ENCODE measurements at regions not wholly inside any gene's neighbourhood (a gene's known extent, or its start where the extent isn't known, plus 50 kb on each side); places are given as distances from the start of the nearest gene placed in this dataset.
"Not testable (repeated sequence)": the region's sequence is repeated elsewhere in the genome, so short reads cannot be mapped to it uniquely, and the experiment has no call there.

DNA sequence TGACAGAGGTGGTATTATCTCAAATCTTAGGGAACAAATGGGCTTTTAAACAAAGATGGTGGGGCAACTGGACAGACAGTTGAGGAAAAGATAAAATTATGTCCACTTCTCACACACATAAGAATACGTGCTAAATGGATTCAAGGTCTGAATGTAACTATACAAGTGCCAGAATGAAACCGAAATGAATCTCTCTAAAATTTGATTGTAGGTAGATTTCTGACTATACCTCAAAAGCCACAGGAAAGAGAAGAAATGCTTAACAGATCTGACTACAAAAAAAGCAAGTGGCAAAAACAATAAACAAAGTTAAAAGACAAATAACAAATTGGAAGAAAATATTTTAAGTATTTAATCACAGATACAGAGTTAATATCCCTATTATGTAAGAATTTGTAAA, 182.7 kb upstream of the OLIG3 start:
- H3K27ac Mint-ChIP-seq, result peak overlapping the region in 2 of 3 donors; percentile 53 to 76
- ATAC-seq (ENCODE audit: low read depth in 2 of 2) (peak in 1 of 2 donors; percentile 41), DNase-seq (peak in 2 of 3 donors; percentile 44 to 77)
- H3K4me1 Mint-ChIP-seq, result peaks cover 13 to 34% (median 24%) of the 10 kb centered on the region in 4 donors
- Histone ChIP-seq H3K36me3 (ENCODE audit: control insufficient read depth, insufficient read depth, low read length) (no peaks in the 10 kb centered on the region), H3K4me1 (ENCODE audit: control insufficient read depth, insufficient read depth, low read length, poor library complexity, severe bottlenecking) (peaks cover 21% of the 10 kb centered on the region), H3K27ac (ENCODE audit: insufficient read depth, low read length, poor library complexity, severe bottlenecking) (peak overlapping the region; percentile 70), H3K9me3 (ENCODE audit: control insufficient read depth in 2 of 2, low read length in 2 of 2) (no peaks in the 10 kb centered on the region), H3K4me3 (ENCODE audit: low read depth, low read length) (peak overlapping the region; percentile 76), H3K27me3 (ENCODE audit: control insufficient read depth, insufficient read depth, low read length) (peaks cover 2% of the 10 kb centered on the region)
- H3K9me3 Mint-ChIP-seq, result no peaks in the 10 kb centered on the region
- peaks cover 17% of the 10 kb centered on the region for H3K27me3 Mint-ChIP-seq
- no peaks in the 10 kb centered on the region for H3K36me3 Mint-ChIP-seq
- peak overlapping the region; percentile 46 to 81 (median 61) for H3K4me3 Mint-ChIP-seq

DNA sequence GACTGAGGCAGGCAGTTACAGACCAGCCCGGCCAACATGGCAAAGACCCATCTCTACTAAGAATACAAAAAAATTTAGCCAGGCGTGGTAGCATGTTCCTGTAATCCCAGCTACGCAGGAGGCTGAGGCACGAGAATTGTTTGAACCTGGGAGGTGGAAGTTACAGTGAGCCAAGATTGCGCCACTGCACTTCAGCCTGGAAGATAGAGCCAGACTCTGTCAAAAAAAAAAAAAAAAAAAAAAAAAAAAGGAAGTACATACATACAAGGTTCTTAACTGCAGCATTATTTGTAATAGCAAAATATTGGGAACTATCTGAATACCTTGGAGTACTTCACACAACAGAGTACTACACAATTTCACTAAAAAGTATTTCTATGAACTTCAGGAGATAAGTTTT, 183.5 kb upstream of the OLIG3 start:
- peaks cover 0 to 3% (median 0%) of the 10 kb centered on the region in 7 donors for H3K9me3 Mint-ChIP-seq
- Histone ChIP-seq H3K27me3 (ENCODE audit: control insufficient read depth, insufficient read depth, low read length) (peaks cover 1% of the 10 kb centered on the region), H3K9me3 (ENCODE audit: control insufficient read depth in 2 of 2, low read length in 2 of 2) (no peaks in the 10 kb centered on the region), H3K36me3 (ENCODE audit: control insufficient read depth, insufficient read depth, low read length) (no peaks in the 10 kb centered on the region), H3K4me3 (ENCODE audit: low read depth, low read length) (no peak overlapping the region), H3K27ac (ENCODE audit: insufficient read depth, low read length, poor library complexity, severe bottlenecking) (peak overlapping the region; percentile 70), H3K4me1 (ENCODE audit: control insufficient read depth, insufficient read depth, low read length, poor library complexity, severe bottlenecking) (peaks cover 21% of the 10 kb centered on the region)
- no peak for ATAC-seq (ENCODE audit: low read depth in 2 of 2)
- peak overlapping the region in 1 of 3 donors; percentile 57 for H3K27ac Mint-ChIP-seq
- no peaks in the 10 kb centered on the region for H3K36me3 Mint-ChIP-seq
- no peak overlapping the region for H3K4me3 Mint-ChIP-seq
- peaks cover 13 to 34% (median 24%) of the 10 kb centered on the region in 4 donors for H3K4me1 Mint-ChIP-seq
- no peak for DNase-seq
- peaks cover 14% of the 10 kb centered on the region for H3K27me3 Mint-ChIP-seq

DNA sequence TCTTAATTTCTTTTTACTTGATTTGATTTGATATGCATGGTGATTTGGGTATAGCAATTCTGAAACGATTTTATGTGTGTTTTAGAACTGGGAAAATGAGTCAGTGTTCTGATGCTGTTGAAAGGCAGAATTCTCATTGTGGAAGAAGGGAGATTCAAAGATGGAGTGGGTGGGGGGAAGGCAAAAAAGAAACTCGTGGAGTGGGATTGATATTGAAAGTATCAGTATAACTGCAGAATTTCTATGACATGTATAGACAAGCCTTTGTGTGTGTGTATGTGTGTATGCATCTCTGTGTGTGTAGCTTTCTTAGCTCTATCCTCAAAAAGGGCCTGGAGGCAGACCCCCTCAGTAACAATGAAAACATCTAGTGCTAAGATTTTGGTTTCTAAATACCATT, 184.3 kb upstream of the OLIG3 start:
- H3K4me3 ChIP-seq (ENCODE audit: low read depth, low read length), result no peak overlapping the region
- no peak overlapping the region for H3K27ac ChIP-seq (ENCODE audit: insufficient read depth, low read length, poor library complexity, severe bottlenecking)
- H3K4me1 ChIP-seq (ENCODE audit: control insufficient read depth, insufficient read depth, low read length, poor library complexity, severe bottlenecking), result peaks cover 21% of the 10 kb centered on the region
- DNase-seq, result no peak
- Mint-ChIP-seq H3K4me1 (peaks cover 13 to 34% (median 24%) of the 10 kb centered on the region in 4 donors), H3K4me3 (peak overlapping the region in 1 of 4 donors; percentile 1), H3K27me3 (peaks cover 20% of the 10 kb centered on the region), H3K36me3 (no peaks in the 10 kb centered on the region), H3K27ac (peak overlapping the region in 2 of 3 donors; percentile 20), H3K9me3 (peaks cover 0 to 3% (median 0%) of the 10 kb centered on the region in 7 donors)
- no peaks in the 10 kb centered on the region for H3K36me3 ChIP-seq (ENCODE audit: control insufficient read depth, insufficient read depth, low read length)
- no peak for ATAC-seq (ENCODE audit: low read depth in 2 of 2)
- no peaks in the 10 kb centered on the region for H3K9me3 ChIP-seq (ENCODE audit: control insufficient read depth in 2 of 2, low read length in 2 of 2)
- H3K27me3 ChIP-seq (ENCODE audit: control insufficient read depth, insufficient read depth, low read length), result no peaks in the 10 kb centered on the region

DNA sequence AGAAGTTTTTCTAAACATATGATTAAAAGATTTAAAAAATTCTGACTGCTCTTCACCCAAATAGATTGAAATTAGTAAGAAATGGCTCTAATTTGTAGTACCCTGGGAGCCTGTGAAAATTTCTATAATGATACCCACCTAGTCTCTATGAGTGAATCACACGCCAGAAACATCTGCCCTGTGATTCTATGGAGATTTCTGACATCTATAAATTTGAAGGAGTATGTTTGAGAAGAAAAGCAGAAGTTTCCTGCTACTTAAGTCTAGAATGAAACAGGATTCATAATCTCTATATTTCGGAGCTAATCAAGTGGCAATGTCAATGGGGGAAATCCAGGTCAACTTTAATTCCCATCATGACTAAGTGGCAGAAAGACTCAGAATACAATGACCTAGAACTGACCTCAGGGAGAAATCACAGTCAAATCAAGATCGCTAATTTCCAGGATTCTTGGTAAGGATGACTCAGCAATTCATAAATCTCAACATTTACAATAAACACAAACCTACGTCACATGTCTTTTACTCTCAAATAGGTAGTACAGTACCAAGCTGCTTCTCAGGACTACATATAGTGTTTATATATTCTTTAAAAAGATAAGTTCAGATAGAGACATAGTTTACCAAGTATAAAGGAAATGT, 186.2 kb upstream of the TNFAIP3 start:
- H3K4me1 Mint-ChIP-seq, result peaks cover 13 to 43% (median 24%) of the 10 kb centered on the region in 4 donors
- Histone ChIP-seq H3K4me3 (ENCODE audit: low read depth, low read length) (peak overlapping the region; percentile 33), H3K27ac (ENCODE audit: insufficient read depth, low read length, poor library complexity, severe bottlenecking) (no peak overlapping the region), H3K27me3 (ENCODE audit: control insufficient read depth, insufficient read depth, low read length) (no peaks in the 10 kb centered on the region), H3K36me3 (ENCODE audit: control insufficient read depth, insufficient read depth, low read length) (no peaks in the 10 kb centered on the region), H3K9me3 (ENCODE audit: control insufficient read depth in 2 of 2, low read length in 2 of 2) (no peaks in the 10 kb centered on the region), H3K4me1 (ENCODE audit: control insufficient read depth, insufficient read depth, low read length, poor library complexity, severe bottlenecking) (peaks cover 21% of the 10 kb centered on the region)
- ATAC-seq (ENCODE audit: low read depth in 2 of 2), result peak; percentile 62 to 68
- no peaks in the 10 kb centered on the region for H3K36me3 Mint-ChIP-seq
- H3K27me3 Mint-ChIP-seq, result peaks cover 20% of the 10 kb centered on the region
- peaks cover 0 to 5% (median 0%) of the 10 kb centered on the region in 7 donors for H3K9me3 Mint-ChIP-seq
- no peak overlapping the region for H3K4me3 Mint-ChIP-seq
- H3K27ac Mint-ChIP-seq, result no peak overlapping the region
- peak in 1 of 3 donors; percentile 64 for DNase-seq

DNA sequence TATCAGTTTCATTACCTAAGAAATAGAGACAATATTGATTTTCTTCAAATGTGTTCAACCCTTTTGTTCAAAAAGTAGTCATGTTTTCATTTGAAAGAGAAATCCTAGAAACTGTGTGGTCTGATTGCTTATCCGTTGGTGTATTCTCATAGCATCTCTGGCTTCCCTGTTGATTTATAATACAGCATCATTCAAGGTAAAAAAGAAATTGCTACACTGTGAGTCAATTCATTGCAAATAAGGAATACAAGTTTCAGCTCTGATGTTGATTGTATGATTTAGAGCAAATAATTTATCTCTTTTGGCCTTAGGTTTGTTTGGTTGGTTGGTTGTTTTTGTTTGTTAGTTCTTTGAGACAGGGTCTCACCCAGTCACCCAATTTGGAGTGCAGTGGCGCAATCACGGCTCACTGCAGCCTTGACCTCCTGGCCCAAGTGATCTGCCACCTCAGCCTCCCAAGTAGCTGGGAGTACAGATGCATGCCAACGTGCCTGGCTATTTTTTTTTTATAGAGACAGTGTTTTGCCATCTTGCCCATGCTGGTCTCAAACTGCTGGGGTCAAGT, 185.5 kb upstream of the TNFAIP3 start:
- ATAC-seq (ENCODE audit: low read depth in 2 of 2) (no peak), DNase-seq (no peak)
- Mint-ChIP-seq H3K27me3 (peaks cover 20% of the 10 kb centered on the region), H3K27ac (no peak overlapping the region), H3K9me3 (peaks cover 0 to 5% (median 0%) of the 10 kb centered on the region in 7 donors), H3K36me3 (no peaks in the 10 kb centered on the region), H3K4me1 (peaks cover 12 to 41% (median 23%) of the 10 kb centered on the region in 4 donors), H3K4me3 (no peak overlapping the region)
- no peaks in the 10 kb centered on the region for H3K27me3 ChIP-seq (ENCODE audit: control insufficient read depth, insufficient read depth, low read length)
- no peak overlapping the region for H3K27ac ChIP-seq (ENCODE audit: insufficient read depth, low read length, poor library complexity, severe bottlenecking)
- H3K4me1 ChIP-seq (ENCODE audit: control insufficient read depth, insufficient read depth, low read length, poor library complexity, severe bottlenecking), result peaks cover 19% of the 10 kb centered on the region
- H3K4me3 ChIP-seq (ENCODE audit: low read depth, low read length), result peak overlapping the region; percentile 33
- no peaks in the 10 kb centered on the region for H3K36me3 ChIP-seq (ENCODE audit: control insufficient read depth, insufficient read depth, low read length)
- no peaks in the 10 kb centered on the region for H3K9me3 ChIP-seq (ENCODE audit: control insufficient read depth in 2 of 2, low read length in 2 of 2)

DNA sequence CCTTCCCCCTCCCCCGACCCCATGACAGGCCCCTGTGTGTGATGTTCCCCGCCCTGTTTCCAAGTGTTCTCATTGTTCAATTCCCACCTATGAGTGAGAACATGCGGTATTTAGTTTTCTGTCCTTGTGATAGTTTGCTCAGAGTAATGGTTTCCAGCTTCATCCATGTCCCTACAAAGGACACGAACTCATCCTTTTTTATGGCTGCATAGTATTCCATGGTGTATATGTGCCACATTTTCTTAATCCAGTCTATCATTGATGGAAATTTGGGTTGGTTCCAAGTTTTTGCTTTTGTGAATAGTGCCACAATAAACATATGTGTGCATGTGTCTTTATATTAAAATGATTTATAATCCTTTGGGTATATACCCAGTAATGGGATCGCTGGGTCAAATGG, 184.4 kb upstream of the TNFAIP3 start:
- H3K4me3 Mint-ChIP-seq; H3K36me3 ChIP-seq (ENCODE audit: control insufficient read depth, insufficient read depth, low read length); H3K27me3 ChIP-seq (ENCODE audit: control insufficient read depth, insufficient read depth, low read length); H3K4me1 ChIP-seq (ENCODE audit: control insufficient read depth, insufficient read depth, low read length, poor library complexity, severe bottlenecking); H3K36me3 Mint-ChIP-seq; ATAC-seq (ENCODE audit: low read depth in 2 of 2); H3K4me3 ChIP-seq (ENCODE audit: low read depth, low read length); DNase-seq; H3K27ac Mint-ChIP-seq; H3K9me3 Mint-ChIP-seq; H3K27ac ChIP-seq (ENCODE audit: insufficient read depth, low read length, poor library complexity, severe bottlenecking); H3K9me3 ChIP-seq (ENCODE audit: control insufficient read depth in 2 of 2, low read length in 2 of 2): not testable (repeated sequence)
- Mint-ChIP-seq H3K4me1 (peaks cover 5 to 30% (median 14%) of the 10 kb centered on the region in 4 donors), H3K27me3 (peaks cover 12% of the 10 kb centered on the region)

DNA sequence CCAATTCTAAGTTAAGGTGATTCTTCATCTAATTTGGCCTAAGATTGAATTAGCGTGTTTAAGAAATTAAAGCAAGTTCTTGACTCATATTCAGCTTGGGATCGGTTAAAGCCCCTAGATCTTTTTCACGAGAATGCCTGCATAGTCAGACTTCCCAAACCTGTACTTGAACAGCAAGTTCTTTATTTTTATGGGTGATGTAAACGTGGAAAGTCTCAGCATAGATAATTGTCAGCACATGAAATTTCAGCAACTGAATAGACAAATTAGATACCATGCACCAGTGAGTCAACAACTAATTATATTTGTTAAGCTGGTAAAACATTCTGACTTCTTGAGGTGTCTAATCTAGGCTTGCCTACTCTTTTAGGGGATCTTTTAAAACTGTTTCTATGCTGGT, 183.1 kb upstream of the TNFAIP3 start:
- no peaks in the 10 kb centered on the region for H3K36me3 ChIP-seq (ENCODE audit: control insufficient read depth, insufficient read depth, low read length)
- H3K4me3 ChIP-seq (ENCODE audit: low read depth, low read length), result no peak overlapping the region
- peaks cover 5 to 19% (median 10%) of the 10 kb centered on the region in 4 donors for H3K4me1 Mint-ChIP-seq
- H3K4me3 Mint-ChIP-seq, result no peak overlapping the region
- peaks cover 5% of the 10 kb centered on the region for H3K4me1 ChIP-seq (ENCODE audit: control insufficient read depth, insufficient read depth, low read length, poor library complexity, severe bottlenecking)
- peak overlapping the region in 1 of 3 donors; percentile 6 for H3K27ac Mint-ChIP-seq
- no peak overlapping the region for H3K27ac ChIP-seq (ENCODE audit: insufficient read depth, low read length, poor library complexity, severe bottlenecking)
- H3K36me3 Mint-ChIP-seq, result no peaks in the 10 kb centered on the region
- no peaks in the 10 kb centered on the region for H3K9me3 ChIP-seq (ENCODE audit: control insufficient read depth in 2 of 2, low read length in 2 of 2)
- H3K27me3 Mint-ChIP-seq, result peaks cover 12% of the 10 kb centered on the region
- no peak for DNase-seq
- ATAC-seq (ENCODE audit: low read depth in 2 of 2), result no peak
- peaks cover 0 to 5% (median 0%) of the 10 kb centered on the region in 7 donors for H3K9me3 Mint-ChIP-seq
- no peaks in the 10 kb centered on the region for H3K27me3 ChIP-seq (ENCODE audit: control insufficient read depth, insufficient read depth, low read length)
